Skeletal muscle tissue (tissue), 3 donors: ENCODE measurements at regions not wholly inside any gene's neighbourhood (a gene's known extent, or its start where the extent isn't known, plus 50 kb on each side); places are given as distances from the start of the nearest gene placed in this dataset.

ENCODE experiments used
- H3K27ac ChIP-seq: one replicate; pipeline ENCODE4 v1.7.0; 2013; ENCODE audit warnings: mild to moderate bottlenecking, low read depth, low read length, inconsistent platforms
- H3K27me3 ChIP-seq, 3 donors: one replicate each; pipeline ENCODE4 v1.7.0; 2013; ENCODE audit warnings: low read length in 3 of 3; ENCODE audit not compliant: control insufficient read depth in 3 of 3, insufficient read depth in 3 of 3
- H3K36me3 ChIP-seq, 3 donors: one replicate each; pipeline ENCODE4 v1.7.0; 2013; ENCODE audit warnings: low read length in 3 of 3; ENCODE audit not compliant: control insufficient read depth in 3 of 3, insufficient read depth in 3 of 3
- H3K4me1 ChIP-seq, 3 donors: one replicate each; pipeline ENCODE4 v1.7.0; 2013; ENCODE audit warnings: low read length in 3 of 3, mild to moderate bottlenecking in 3 of 3; ENCODE audit not compliant: control insufficient read depth in 3 of 3, insufficient read depth in 3 of 3
- H3K4me3 ChIP-seq, 3 donors: one replicate each; pipeline ENCODE4 v1.7.0; 2013; ENCODE audit warnings: low read length in 3 of 3
- H3K9ac ChIP-seq, 3 donors: one replicate each; pipeline ENCODE4 v1.7.0; 2013; ENCODE audit warnings: low read length in 3 of 3, mild to moderate bottlenecking in 3 of 3, moderate library complexity in 2 of 3, low read depth in 1 of 3
- H3K9me3 ChIP-seq, 3 donors: one replicate each; pipeline ENCODE4 v1.7.0; 2013; ENCODE audit warnings: low read length in 3 of 3; ENCODE audit not compliant: control insufficient read depth in 3 of 3
- donor health status: Osteomylitis.

GRCh38 chr13:106794117-106794516 lies 226.2 kb upstream of the ARGLU1 start:
- H3K27me3 ChIP-seq: peaks cover 0 to 3% (median 2%) of the 10 kb centered on the region in 3 donors

GRCh38 chr13:106789911-106790310 lies 222.0 kb upstream of the ARGLU1 start:
- no peaks in the 10 kb centered on the region for H3K36me3 ChIP-seq

More at GRCh38 chr13:106794117-106794516, 226.2 kb upstream of the ARGLU1 start:
- H3K27ac ChIP-seq: no peak overlapping the region
- no peak overlapping the region for H3K9ac ChIP-seq
- H3K36me3 ChIP-seq: no peaks in the 10 kb centered on the region
- H3K4me1 ChIP-seq: peaks cover 0 to 2% (median 0%) of the 10 kb centered on the region in 3 donors
- no peaks in the 10 kb centered on the region for H3K9me3 ChIP-seq
- no peak overlapping the region for H3K4me3 ChIP-seq

GRCh38 chr13:106786006-106786563 lies 218.1 kb upstream of the ARGLU1 start:
- no peak overlapping the region for H3K27ac ChIP-seq

More at GRCh38 chr13:106789911-106790310, 222.0 kb upstream of the ARGLU1 start:
- Histone ChIP-seq H3K27me3 (peaks cover 0 to 2% (median 0%) of the 10 kb centered on the region in 3 donors), H3K27ac (no peak overlapping the region), H3K4me1 (no peaks in the 10 kb centered on the region), H3K9me3 (no peaks in the 10 kb centered on the region), H3K9ac (no peak overlapping the region), H3K4me3 (no peak overlapping the region)

GRCh38 chr13:106774621-106775020 lies 206.7 kb upstream of the ARGLU1 start:
- Histone ChIP-seq H3K27ac (no peak overlapping the region), H3K27me3 (no peaks in the 10 kb centered on the region), H3K36me3 (no peaks in the 10 kb centered on the region), H3K4me3 (no peak overlapping the region), H3K9me3 (peaks cover 0 to 3% (median 0%) of the 10 kb centered on the region in 3 donors), H3K4me1 (peaks cover 0 to 3% (median 0%) of the 10 kb centered on the region in 3 donors), H3K9ac (no peak overlapping the region)

More at GRCh38 chr13:106786006-106786563, 218.1 kb upstream of the ARGLU1 start:
- Histone ChIP-seq H3K4me3 (no peak overlapping the region), H3K4me1 (no peaks in the 10 kb centered on the region), H3K9ac (no peak overlapping the region), H3K36me3 (no peaks in the 10 kb centered on the region), H3K9me3 (no peaks in the 10 kb centered on the region), H3K27me3 (no peaks in the 10 kb centered on the region)

- Histone ChIP-seq H3K27ac (no peak overlapping the region), H3K36me3 (no peaks in the 10 kb centered on the region), H3K9ac (no peak overlapping the region), H3K27me3 (no peaks in the 10 kb centered on the region), H3K4me1 (peaks cover 0 to 3% (median 0%) of the 10 kb centered on the region in 3 donors), H3K9me3 (peaks cover 0 to 3% (median 3%) of the 10 kb centered on the region in 3 donors), H3K4me3 (no peak overlapping the region)
Observed at GRCh38 chr13:106772006-106772601, 204.2 kb upstream of the ARGLU1 start.

- H3K27ac ChIP-seq: no peak overlapping the region
- peaks cover 0 to 5% (median 0%) of the 10 kb centered on the region in 3 donors for H3K9me3 ChIP-seq
- no peak overlapping the region for H3K4me3 ChIP-seq
- no peaks in the 10 kb centered on the region for H3K27me3 ChIP-seq
- H3K4me1 ChIP-seq: peaks cover 0 to 3% (median 0%) of the 10 kb centered on the region in 3 donors
- no peak overlapping the region for H3K9ac ChIP-seq
- H3K36me3 ChIP-seq: no peaks in the 10 kb centered on the region
Observed at GRCh38 chr13:106768991-106769390, 201.1 kb upstream of the ARGLU1 start.

- Histone ChIP-seq H3K27me3 (no peaks in the 10 kb centered on the region), H3K9ac (no peak overlapping the region), H3K9me3 (peaks cover 0 to 5% (median 0%) of the 10 kb centered on the region in 3 donors), H3K27ac (no peak overlapping the region), H3K4me1 (no peaks in the 10 kb centered on the region), H3K36me3 (no peaks in the 10 kb centered on the region), H3K4me3 (no peak overlapping the region)
Observed at GRCh38 chr13:106762708-106763107, 194.8 kb upstream of the ARGLU1 start.

GRCh38 chr13:106756446-106756845 lies 188.5 kb upstream of the ARGLU1 start:
- Histone ChIP-seq H3K27me3 (no peaks in the 10 kb centered on the region), H3K27ac (no peak overlapping the region)

GRCh38 chr13:106755542-106755941 lies 187.6 kb upstream of the ARGLU1 start:
- no peak overlapping the region for H3K27ac ChIP-seq

More at GRCh38 chr13:106756446-106756845, 188.5 kb upstream of the ARGLU1 start:
- no peaks in the 10 kb centered on the region for H3K9me3 ChIP-seq
- H3K4me1 ChIP-seq: peaks cover 0 to 4% (median 0%) of the 10 kb centered on the region in 3 donors
- H3K36me3 ChIP-seq: no peaks in the 10 kb centered on the region
- no peak overlapping the region for H3K4me3 ChIP-seq
- H3K9ac ChIP-seq: no peak overlapping the region

GRCh38 chr13:106753251-106753650 lies 185.3 kb upstream of the ARGLU1 start:
- peaks cover 0 to 4% (median 0%) of the 10 kb centered on the region in 3 donors for H3K4me1 ChIP-seq
- H3K27me3 ChIP-seq: no peaks in the 10 kb centered on the region
- H3K9me3 ChIP-seq: no peaks in the 10 kb centered on the region
- no peaks in the 10 kb centered on the region for H3K36me3 ChIP-seq
- H3K27ac ChIP-seq: peak overlapping the region; percentile 31
- H3K4me3 ChIP-seq: no peak overlapping the region
- H3K9ac ChIP-seq: no peak overlapping the region

More at GRCh38 chr13:106755542-106755941, 187.6 kb upstream of the ARGLU1 start:
- peaks cover 0 to 4% (median 0%) of the 10 kb centered on the region in 3 donors for H3K4me1 ChIP-seq
- H3K27me3 ChIP-seq: no peaks in the 10 kb centered on the region
- H3K36me3 ChIP-seq: no peaks in the 10 kb centered on the region
- H3K9me3 ChIP-seq: no peaks in the 10 kb centered on the region
- no peak overlapping the region for H3K4me3 ChIP-seq
- no peak overlapping the region for H3K9ac ChIP-seq
